ENCODE measurements at regions not wholly inside any gene's neighbourhood (a gene's known extent, or its start where the extent isn't known, plus 50 kb on each side); places are given as distances from the start of the nearest gene placed in this dataset.

GRCh38 chr13:107475753-107476453, 739.4 kb downstream of the LIG4 start:
- no peak overlapping the region for H2AFZ ChIP-seq (ENCODE audit: low read depth, low read length, severe bottlenecking)
- no peak for TF ChIP-seq CTCF (IDR thresholded peaks at IDR 0.05; ENCODE audit: insufficient read depth, low read length, poor library complexity, severe bottlenecking)
- no peak for TF ChIP-seq EZH2phosphoT487 (conservative IDR thresholded peaks at IDR 0.05; ENCODE audit: low read length)
- no peaks in the 10 kb centered on the region for H3K27me3 ChIP-seq (ENCODE audit: low read length)
- H3K4me3 ChIP-seq (ENCODE audit: insufficient read depth, low read length, poor library complexity, severe bottlenecking): no peak overlapping the region
- H3K36me3 ChIP-seq (ENCODE audit: low read length): no peaks in the 10 kb centered on the region
- no peaks in the 10 kb centered on the region for H3K79me2 ChIP-seq (ENCODE audit: insufficient read depth, low read length)
- no peak overlapping the region for H3K4me2 ChIP-seq (ENCODE audit: low read depth, low read length, poor library complexity, severe bottlenecking)
- H3K27ac ChIP-seq (ENCODE audit: low read depth, low read length): no peak overlapping the region
- H3K9ac ChIP-seq (ENCODE audit: low read length): no peak overlapping the region
- no peaks in the 10 kb centered on the region for H3K9me2 ChIP-seq (replicated peaks; ENCODE audit: insufficient read depth, low read length)
- no peaks in the 10 kb centered on the region for H3F3A ChIP-seq (ENCODE audit: insufficient read depth)
- no peaks in the 10 kb centered on the region for H3K9me3 ChIP-seq (ENCODE audit: insufficient read depth, low read length)
- H4K20me1 ChIP-seq (ENCODE audit: low read depth, low read length): no peaks in the 10 kb centered on the region

- Histone ChIP-seq H3K79me2 (ENCODE audit: insufficient read depth, low read length) (no peaks in the 10 kb centered on the region), H3K4me3 (ENCODE audit: insufficient read depth, low read length, poor library complexity, severe bottlenecking) (no peak overlapping the region), H3F3A (ENCODE audit: insufficient read depth) (no peaks in the 10 kb centered on the region), H3K36me3 (ENCODE audit: low read length) (no peaks in the 10 kb centered on the region), H2AFZ (ENCODE audit: low read depth, low read length, severe bottlenecking) (no peak overlapping the region), H4K20me1 (ENCODE audit: low read depth, low read length) (no peaks in the 10 kb centered on the region), H3K27ac (ENCODE audit: low read depth, low read length) (no peak overlapping the region), H3K4me2 (ENCODE audit: low read depth, low read length, poor library complexity, severe bottlenecking) (no peak overlapping the region), H3K9ac (ENCODE audit: low read length) (no peak overlapping the region), H3K9me2 (replicated peaks; ENCODE audit: insufficient read depth, low read length) (no peaks in the 10 kb centered on the region), H3K27me3 (ENCODE audit: low read length) (no peaks in the 10 kb centered on the region), H3K9me3 (ENCODE audit: insufficient read depth, low read length) (no peaks in the 10 kb centered on the region)
- TF ChIP-seq CTCF (IDR thresholded peaks at IDR 0.05; ENCODE audit: insufficient read depth, low read length, poor library complexity, severe bottlenecking) (no peak), EZH2phosphoT487 (conservative IDR thresholded peaks at IDR 0.05; ENCODE audit: low read length) (no peak)
Observed at GRCh38 chr13:107473253-107473652, 742.1 kb downstream of the LIG4 start.

GRCh38 chr13:107466326-107467099, 748.8 kb downstream of the LIG4 start:
- H3K9me2 ChIP-seq (replicated peaks; ENCODE audit: insufficient read depth, low read length): no peaks in the 10 kb centered on the region
- H3K27ac ChIP-seq (ENCODE audit: low read depth, low read length): no peak overlapping the region
- no peak overlapping the region for H3K9ac ChIP-seq (ENCODE audit: low read length)
- H3K36me3 ChIP-seq (ENCODE audit: low read length): no peaks in the 10 kb centered on the region
- H4K20me1 ChIP-seq (ENCODE audit: low read depth, low read length): no peaks in the 10 kb centered on the region
- no peaks in the 10 kb centered on the region for H3F3A ChIP-seq (ENCODE audit: insufficient read depth)
- H3K27me3 ChIP-seq (ENCODE audit: low read length): no peaks in the 10 kb centered on the region
- no peaks in the 10 kb centered on the region for H3K79me2 ChIP-seq (ENCODE audit: insufficient read depth, low read length)
- TF ChIP-seq EZH2phosphoT487 (conservative IDR thresholded peaks at IDR 0.05; ENCODE audit: low read length): no peak
- no peak for TF ChIP-seq CTCF (IDR thresholded peaks at IDR 0.05; ENCODE audit: insufficient read depth, low read length, poor library complexity, severe bottlenecking)
- H3K9me3 ChIP-seq (ENCODE audit: insufficient read depth, low read length): no peaks in the 10 kb centered on the region
- H2AFZ ChIP-seq (ENCODE audit: low read depth, low read length, severe bottlenecking): no peak overlapping the region
- H3K4me2 ChIP-seq (ENCODE audit: low read depth, low read length, poor library complexity, severe bottlenecking): no peak overlapping the region
- H3K4me3 ChIP-seq (ENCODE audit: insufficient read depth, low read length, poor library complexity, severe bottlenecking): no peak overlapping the region

Data from SU-DHL-6 (cell line).